Psoas muscle (tissue), 7 donors: ENCODE measurements at regions not wholly inside any gene's neighbourhood (a gene's known extent, or its start where the extent isn't known, plus 50 kb on each side); places are given as distances from the start of the nearest gene placed in this dataset.

Source experiments
- ATAC-seq, 4 donors: fragments of 200-7000 bp; cut with Tn5 transposase; one replicate each; pipeline ENCODE4 v1.9.1; 2020; ENCODE audit warnings: moderate library complexity in 3 of 4, mild to moderate bottlenecking in 2 of 4
- DNase-seq, 2 donors: peaks; one replicate each; pipeline ENCODE4 v3.0.0-alpha.2; 2020
- H3K27ac ChIP-seq: fragments of 200-600 bp; one replicate; pipeline ENCODE4 v1.8.0; 2022
- H3K27me3 ChIP-seq, 3 donors: fragments of 200-600 bp in 1 of 3; one replicate each; pipeline versions ENCODE4 v1.6.1 to v1.8.0; 2013 to 2022; ENCODE audit warnings: low read length in 2 of 3, mild to moderate bottlenecking in 2 of 3, moderate library complexity in 1 of 3; ENCODE audit not compliant: insufficient read depth in 3 of 3
- H3K36me3 ChIP-seq, 2 donors: fragments of 200-600 bp in 1 of 2; one replicate each; pipeline versions ENCODE4 v1.6.1 to v1.8.0; 2013 to 2022; ENCODE audit warnings: low read depth in 1 of 2, mild to moderate bottlenecking in 1 of 2, moderate library complexity in 1 of 2; ENCODE audit not compliant: insufficient read depth in 1 of 2
- H3K4me1 ChIP-seq: fragments of 200-600 bp; one replicate; pipeline ENCODE4 v1.8.0; 2022
- H3K4me3 ChIP-seq: fragments of 200-600 bp; one replicate; pipeline ENCODE4 v1.8.0; 2022; ENCODE audit warnings: mild to moderate bottlenecking
- H3K9me3 ChIP-seq: fragments of 200-600 bp; one replicate; pipeline ENCODE4 v1.8.0; 2022
- WGBS, 3 donors: extraction: QIAGEN DNeasy Blood & Tissue Kit; methylation state at CpG; one replicate each; pipeline versions ENCODE4 v1.1.6 to v1.1.7; 2013; 5-methylcytosine and 5-hydroxymethylcytosine counted together
- intact Hi-C, 2 donors: fragments of 100-400 bp; cut with DNase I; formaldehyde crosslinking; loops; one replicate each; pipeline versions ENCODE4 v1.11.0 to v1.14.2; 2022
- TF ChIP-seq, protein P1 (sequence below): fragments of 200-600 bp; IDR thresholded peaks from one replicate; pipeline ENCODE4 v1.8.0; 2022; ENCODE audit warnings: antibody characterized with exemption
- donor health status: healthy with polysubstance abuse.
- donor health status: DM: no; HTN: no; CAD: no; lungs with moderate emphysema.
- donor health status: Bipolar disorder and iron deficiency.
- donor health status: healthy.
- donor health status: DM: yes; HTN: yes; CAD: no.
- donor health status: DM: no; HTN: no; CAD: no.
- donor health status: DM: yes; HTN: yes; CAD: no.

DNA sequence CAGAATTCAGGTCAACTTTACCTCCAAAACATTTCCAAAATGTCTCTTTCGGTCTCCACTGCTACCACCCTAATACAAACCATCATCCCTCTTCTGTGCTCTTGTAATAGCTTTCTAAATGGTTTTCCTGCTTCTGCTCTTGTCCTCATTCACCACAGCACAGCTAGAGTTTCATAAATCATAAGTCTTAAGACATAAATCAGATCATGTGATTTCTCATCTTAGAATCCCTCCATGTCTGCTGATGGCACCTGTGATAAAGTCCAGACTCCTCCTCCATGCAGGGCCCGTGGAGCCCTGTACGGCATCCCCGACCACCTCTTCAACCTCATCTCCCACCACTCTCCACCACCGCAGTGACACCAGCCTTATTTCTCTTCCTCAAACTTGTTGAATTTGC is 212.3 kb upstream of the MKLN1 start:
- no peak for ATAC-seq
- H3K4me1 ChIP-seq, result peaks cover 13% of the 10 kb centered on the region
- 75% methylated on average over 5 of the region's 5 CpGs for WGBS, 3 donors
- no peak for DNase-seq
- H3K36me3 ChIP-seq, result no peaks in the 10 kb centered on the region
- H3K9me3 ChIP-seq, result no peaks in the 10 kb centered on the region
- TF ChIP-seq, protein P1, sequence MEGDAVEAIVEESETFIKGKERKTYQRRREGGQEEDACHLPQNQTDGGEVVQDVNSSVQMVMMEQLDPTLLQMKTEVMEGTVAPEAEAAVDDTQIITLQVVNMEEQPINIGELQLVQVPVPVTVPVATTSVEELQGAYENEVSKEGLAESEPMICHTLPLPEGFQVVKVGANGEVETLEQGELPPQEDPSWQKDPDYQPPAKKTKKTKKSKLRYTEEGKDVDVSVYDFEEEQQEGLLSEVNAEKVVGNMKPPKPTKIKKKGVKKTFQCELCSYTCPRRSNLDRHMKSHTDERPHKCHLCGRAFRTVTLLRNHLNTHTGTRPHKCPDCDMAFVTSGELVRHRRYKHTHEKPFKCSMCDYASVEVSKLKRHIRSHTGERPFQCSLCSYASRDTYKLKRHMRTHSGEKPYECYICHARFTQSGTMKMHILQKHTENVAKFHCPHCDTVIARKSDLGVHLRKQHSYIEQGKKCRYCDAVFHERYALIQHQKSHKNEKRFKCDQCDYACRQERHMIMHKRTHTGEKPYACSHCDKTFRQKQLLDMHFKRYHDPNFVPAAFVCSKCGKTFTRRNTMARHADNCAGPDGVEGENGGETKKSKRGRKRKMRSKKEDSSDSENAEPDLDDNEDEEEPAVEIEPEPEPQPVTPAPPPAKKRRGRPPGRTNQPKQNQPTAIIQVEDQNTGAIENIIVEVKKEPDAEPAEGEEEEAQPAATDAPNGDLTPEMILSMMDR, result no peak
- H3K4me3 ChIP-seq, result no peak overlapping the region
- H3K27ac ChIP-seq, result no peak overlapping the region
- intact Hi-C loops, result no loop called here
- no peaks in the 10 kb centered on the region for H3K27me3 ChIP-seq

DNA sequence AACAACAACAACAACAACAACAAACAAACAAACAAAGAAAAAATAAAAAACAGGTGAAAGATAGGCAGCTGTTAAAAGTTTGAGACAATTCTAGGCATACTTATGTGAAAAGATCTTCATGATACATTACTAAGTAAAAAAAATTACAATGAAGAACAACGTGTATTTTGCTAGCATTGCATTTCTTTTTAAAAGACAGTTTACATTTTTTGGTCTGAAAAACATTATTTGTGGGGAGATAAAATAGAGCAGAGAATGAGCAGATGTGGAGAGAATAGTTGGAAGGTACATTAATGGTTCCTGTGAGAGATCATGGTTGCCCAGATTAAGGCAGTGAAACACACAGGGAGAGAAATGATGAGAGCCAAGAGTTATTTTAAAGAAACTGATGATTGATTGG is 210.2 kb upstream of the MKLN1 start:
- Histone ChIP-seq H3K4me3 (no peak overlapping the region), H3K4me1 (peaks cover 2% of the 10 kb centered on the region), H3K9me3 (no peaks in the 10 kb centered on the region), H3K27me3 (no peaks in the 10 kb centered on the region), H3K27ac (no peak overlapping the region), H3K36me3 (no peaks in the 10 kb centered on the region)
- DNase-seq, result no peak
- ATAC-seq, result no peak
- TF ChIP-seq, protein P1, result no peak
- intact Hi-C loops, result no loop called here
- WGBS, 3 donors, result 74 to 85% (median 79%) methylated on average over 1 of the region's 1 CpG

DNA sequence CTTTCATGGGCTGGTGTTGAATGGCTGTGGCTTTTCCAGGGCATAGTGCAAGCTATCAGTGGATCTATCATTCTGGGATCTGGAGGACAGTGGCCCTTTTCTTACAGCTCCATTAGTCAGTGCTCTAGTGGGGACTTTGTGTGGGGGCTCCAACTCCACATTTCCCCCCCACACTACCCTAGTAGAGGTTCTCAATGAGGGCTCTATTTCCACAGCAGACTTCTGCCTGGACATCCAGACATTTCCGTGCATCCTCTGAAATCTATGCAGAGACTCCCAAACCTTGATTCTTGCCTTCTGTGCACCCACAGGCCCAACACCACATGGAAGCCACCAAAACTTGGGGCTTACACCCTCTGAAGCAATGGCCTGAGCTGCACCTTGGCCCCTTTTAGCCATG is 208.3 kb upstream of the MKLN1 start:
- 95 to 98% (median 95%) methylated on average over 1 of the region's 1 CpG for WGBS, 3 donors
- no peak overlapping the region for H3K4me3 ChIP-seq
- H3K9me3 ChIP-seq, result no peaks in the 10 kb centered on the region
- intact Hi-C loops, result no loop called here
- no peak for ATAC-seq
- TF ChIP-seq, protein P1, result no peak
- DNase-seq, result no peak
- H3K27ac ChIP-seq, result no peak overlapping the region
- H3K36me3 ChIP-seq, result no peaks in the 10 kb centered on the region
- H3K27me3 ChIP-seq, result no peaks in the 10 kb centered on the region
- no peaks in the 10 kb centered on the region for H3K4me1 ChIP-seq

DNA sequence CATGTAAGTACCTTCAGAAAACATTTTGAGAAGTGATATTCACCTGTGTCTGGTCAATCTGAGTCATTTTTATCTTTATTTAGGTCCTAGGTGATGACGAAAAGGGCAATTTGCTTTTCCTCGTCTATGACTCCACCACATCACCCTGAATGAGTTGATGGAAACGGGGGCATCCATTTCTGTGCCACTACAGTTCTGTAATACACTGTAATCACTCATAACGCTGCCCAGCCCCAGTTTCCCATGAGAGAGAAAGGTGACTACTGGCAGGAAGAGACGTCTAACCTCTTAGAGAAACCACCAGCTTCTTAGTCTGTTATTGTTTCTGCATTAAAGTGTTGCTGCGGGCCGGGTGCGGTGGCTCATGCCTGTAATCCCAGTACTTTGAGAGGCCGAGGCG is 205.3 kb upstream of the MKLN1 start:
- DNase-seq (no peak), ATAC-seq (no peak)
- no peaks in the 10 kb centered on the region for H3K4me1 ChIP-seq
- no peak overlapping the region for H3K27ac ChIP-seq
- H3K36me3 ChIP-seq, result no peaks in the 10 kb centered on the region
- H3K4me3 ChIP-seq, result no peak overlapping the region
- no peaks in the 10 kb centered on the region for H3K9me3 ChIP-seq
- intact Hi-C loops, result no loop called here
- no peaks in the 10 kb centered on the region for H3K27me3 ChIP-seq
- 88 to 91% (median 91%) methylated on average over 9 to 10 of the region's 10 CpGs for WGBS, 3 donors
- TF ChIP-seq, protein P1, result no peak

DNA sequence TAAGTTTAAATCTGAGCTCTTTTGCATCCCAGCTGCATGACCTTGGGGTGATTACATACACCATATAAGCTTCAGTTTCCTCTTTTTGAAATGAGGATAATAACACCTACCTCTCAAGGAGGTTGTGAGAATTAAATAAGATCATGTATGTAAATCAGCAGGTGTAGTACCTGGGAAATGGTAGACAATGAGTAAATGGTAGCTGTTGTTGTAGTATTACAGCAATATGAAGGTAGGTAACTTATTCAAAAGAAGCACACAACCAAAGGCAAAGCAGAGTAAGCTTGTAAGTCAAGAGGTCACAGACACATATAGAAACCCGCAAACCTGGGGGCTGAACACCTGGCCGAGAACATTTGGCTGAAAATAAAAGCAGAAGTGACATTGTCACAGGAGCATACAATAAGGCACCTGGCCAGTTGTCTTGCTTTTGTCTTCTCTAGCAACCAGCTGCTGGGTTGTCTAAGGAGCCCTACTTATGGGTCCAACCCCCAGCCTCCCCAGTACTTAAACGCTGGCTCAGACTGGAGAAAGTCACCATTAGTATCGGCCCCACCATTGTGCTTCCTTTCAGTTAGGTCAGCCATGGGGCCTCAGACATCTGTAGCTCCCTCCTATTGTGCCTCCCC is 203.6 kb upstream of the MKLN1 start:
- WGBS, 3 donors, result 89 to 94% (median 91%) methylated on average over 4 of the region's 4 CpGs
- intact Hi-C loops, result no loop called here
- Histone ChIP-seq H3K36me3 (no peaks in the 10 kb centered on the region), H3K27me3 (no peaks in the 10 kb centered on the region), H3K9me3 (no peaks in the 10 kb centered on the region), H3K27ac (no peak overlapping the region), H3K4me1 (no peaks in the 10 kb centered on the region), H3K4me3 (no peak overlapping the region)
- ATAC-seq (peak in 3 of 4 donors; percentile 9 to 21 (median 13)), DNase-seq (no peak)
- TF ChIP-seq, protein P1, result no peak
